SK-N-SH (cell line): ENCODE measurements at regions not wholly inside any gene's neighbourhood (a gene's known extent, or its start where the extent isn't known, plus 50 kb on each side); places are given as distances from the start of the nearest gene placed in this dataset.

Experiments
- CHD2 ChIP-seq: fragments of 150-350 bp; IDR thresholded peaks from 2 replicates; pipeline ENCODE4 v1.6.1; 2018; ENCODE audit warnings: low read length; ENCODE audit not compliant: partially characterized antibody
- CTCF ChIP-seq: fragments of 200-600 bp; sonication (generic); IDR thresholded peaks from 2 replicates; pipeline ENCODE4 v1.6.1; 2017; ENCODE audit warnings: antibody characterized with exemption, mild to moderate bottlenecking, moderate library complexity
- ELF1 ChIP-seq: IDR thresholded peaks from 2 replicates; pipeline ENCODE4 v1.4.0; 2012
- EZH2phosphoT487 ChIP-seq: fragments of 200-600 bp; sonication (generic); IDR thresholded peaks from 2 replicates; pipeline ENCODE4 v1.6.1; 2017; ENCODE audit warnings: low read depth, mixed run types, mild to moderate bottlenecking, antibody characterized with exemption, moderate library complexity, borderline replicate concordance
- FOXJ3 ChIP-seq: sonication (generic); formaldehyde crosslinking; IDR thresholded peaks from 2 replicates; pipeline ENCODE4 v1.5.1; 2020; ENCODE audit warnings: mild to moderate bottlenecking, missing genetic modification reagents
- POLR2AphosphoS5 ChIP-seq: IDR thresholded peaks from 2 replicates; pipeline ENCODE4 v1.6.1; 2012; ENCODE audit warnings: low read depth, low read length
- RAD21 ChIP-seq: IDR thresholded peaks from 2 replicates; pipeline ENCODE4 v1.6.1; 2012; ENCODE audit warnings: mild to moderate bottlenecking, low read length
- RCOR1 ChIP-seq: fragments of 150-350 bp; IDR thresholded peaks from 2 replicates; pipeline ENCODE4 v1.6.1; 2017; ENCODE audit warnings: antibody characterized with exemption, low read length
- TAF1 ChIP-seq: IDR thresholded peaks from 2 replicates; pipeline ENCODE4 v1.6.1; 2012; ENCODE audit warnings: low read depth, mild to moderate bottlenecking, low read length, moderate library complexity, borderline replicate concordance
- TF ChIP-seq, protein P1 (sequence below): IDR thresholded peaks from 2 replicates; pipeline ENCODE4; 2012
- TF ChIP-seq, protein P2 (sequence below): IDR thresholded peaks from 2 replicates; pipeline ENCODE4 v1.4.0; 2012; ENCODE audit warnings: low read depth
- TF ChIP-seq, protein P3 (sequence below): fragments of 150-350 bp; IDR thresholded peaks from 2 replicates; pipeline ENCODE4 v1.6.1; 2016; ENCODE audit warnings: mild to moderate bottlenecking, low read depth, low read length

DNA sequence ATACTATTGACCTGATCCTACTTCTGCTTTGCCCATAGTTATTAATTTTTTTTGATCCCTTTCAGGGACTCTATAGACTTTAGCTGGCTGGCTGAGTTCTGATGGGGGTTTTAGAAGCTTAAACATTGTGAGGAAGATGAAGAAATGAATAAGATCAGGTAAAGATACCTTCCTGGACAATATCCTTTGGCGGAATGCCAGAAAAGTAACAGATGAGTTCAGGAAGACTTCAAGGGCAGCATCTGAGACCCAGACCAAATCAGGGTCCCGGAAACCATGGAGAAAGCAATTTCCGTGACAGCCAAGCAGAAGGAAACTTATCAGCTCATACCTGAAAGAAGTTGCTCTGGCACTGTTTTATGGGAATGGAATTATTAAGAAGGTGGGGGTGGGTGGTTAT, 100.4 kb downstream of the XCL2 start:
- TF ChIP-seq ELF1 = no peak
- no peak for TF ChIP-seq EZH2phosphoT487
- TF ChIP-seq, protein P1, sequence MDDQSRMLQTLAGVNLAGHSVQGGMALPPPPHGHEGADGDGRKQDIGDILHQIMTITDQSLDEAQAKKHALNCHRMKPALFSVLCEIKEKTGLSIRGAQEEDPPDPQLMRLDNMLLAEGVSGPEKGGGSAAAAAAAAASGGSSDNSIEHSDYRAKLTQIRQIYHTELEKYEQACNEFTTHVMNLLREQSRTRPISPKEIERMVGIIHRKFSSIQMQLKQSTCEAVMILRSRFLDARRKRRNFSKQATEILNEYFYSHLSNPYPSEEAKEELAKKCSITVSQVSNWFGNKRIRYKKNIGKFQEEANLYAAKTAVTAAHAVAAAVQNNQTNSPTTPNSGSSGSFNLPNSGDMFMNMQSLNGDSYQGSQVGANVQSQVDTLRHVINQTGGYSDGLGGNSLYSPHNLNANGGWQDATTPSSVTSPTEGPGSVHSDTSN = no peak
- TF ChIP-seq CTCF = no peak
- TF ChIP-seq FOXJ3 = no peak
- TF ChIP-seq POLR2AphosphoS5 = no peak
- no peak for TF ChIP-seq RCOR1
- TF ChIP-seq, protein P2, sequence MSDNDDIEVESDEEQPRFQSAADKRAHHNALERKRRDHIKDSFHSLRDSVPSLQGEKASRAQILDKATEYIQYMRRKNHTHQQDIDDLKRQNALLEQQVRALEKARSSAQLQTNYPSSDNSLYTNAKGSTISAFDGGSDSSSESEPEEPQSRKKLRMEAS = no peak
- TF ChIP-seq, protein P3, sequence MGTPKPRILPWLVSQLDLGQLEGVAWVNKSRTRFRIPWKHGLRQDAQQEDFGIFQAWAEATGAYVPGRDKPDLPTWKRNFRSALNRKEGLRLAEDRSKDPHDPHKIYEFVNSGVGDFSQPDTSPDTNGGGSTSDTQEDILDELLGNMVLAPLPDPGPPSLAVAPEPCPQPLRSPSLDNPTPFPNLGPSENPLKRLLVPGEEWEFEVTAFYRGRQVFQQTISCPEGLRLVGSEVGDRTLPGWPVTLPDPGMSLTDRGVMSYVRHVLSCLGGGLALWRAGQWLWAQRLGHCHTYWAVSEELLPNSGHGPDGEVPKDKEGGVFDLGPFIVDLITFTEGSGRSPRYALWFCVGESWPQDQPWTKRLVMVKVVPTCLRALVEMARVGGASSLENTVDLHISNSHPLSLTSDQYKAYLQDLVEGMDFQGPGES = no peak
- no peak for TF ChIP-seq RAD21
- TF ChIP-seq CHD2 = no peak
- no peak for TF ChIP-seq TAF1
